Heart left ventricle (tissue), 13 donors: ENCODE measurements at regions not wholly inside any gene's neighbourhood (a gene's known extent, or its start where the extent isn't known, plus 50 kb on each side); places are given as distances from the start of the nearest gene placed in this dataset.
A peak's percentile ranks its signal among the peaks of the same experiment; 100 is the strongest.

Experiments
- POLR2A ChIP-seq, 2 donors: fragments of 450-650 bp; IDR thresholded peaks; one replicate each; pipeline ENCODE4 v1.6.1; 2017; ENCODE audit warnings: antibody characterized with exemption in 2 of 2, mild to moderate bottlenecking in 2 of 2, moderate library complexity in 2 of 2
- TF ChIP-seq, protein P1 (sequence below), 12 donors: fragments of 200-600 bp; sonication (generic) in 4 of 12; IDR thresholded peaks; one replicate each; pipeline versions ENCODE4 v1.5.0 to v1.8.0; 2018 to 2022; ENCODE audit warnings: antibody characterized with exemption in 12 of 12, mild to moderate bottlenecking in 5 of 12
- donor health status: ischemic (EF 13 %, LVEDD 7.1; RV severe dilation, severe dysfunction).
- donor health status: DM: no; HTN: yes; CAD: no.
- donor health status: DM: no; HTN: no; CAD: no.
- donor health status: ischemic (EF 25% LVEDD 6.9; RV normal size, moderate dysfunction).
- donor health status: ischemic (EF 25% LVEDD 5.7; RV mildly dilated, moderate dysfunction).
- donor health status: ischemic (EF 35%, LVEDD 5.7; RV mildly dilated, moderate dysfunction).
- donor health status: nonischemic (EF 11% LVEDD 7.7; RV severe dilation, severe dysfunction).
- donor health status: DM: yes; HTN: yes; CAD: no.
- donor health status: PGD.
- donor health status: ischemic (EF 29% LVEDD 5.4; RV normal size, mild dysfunction).
- donor health status: nonischemic (EF 23%, LVEDD 6.1; RV moderate dilation, normal function).

DNA sequence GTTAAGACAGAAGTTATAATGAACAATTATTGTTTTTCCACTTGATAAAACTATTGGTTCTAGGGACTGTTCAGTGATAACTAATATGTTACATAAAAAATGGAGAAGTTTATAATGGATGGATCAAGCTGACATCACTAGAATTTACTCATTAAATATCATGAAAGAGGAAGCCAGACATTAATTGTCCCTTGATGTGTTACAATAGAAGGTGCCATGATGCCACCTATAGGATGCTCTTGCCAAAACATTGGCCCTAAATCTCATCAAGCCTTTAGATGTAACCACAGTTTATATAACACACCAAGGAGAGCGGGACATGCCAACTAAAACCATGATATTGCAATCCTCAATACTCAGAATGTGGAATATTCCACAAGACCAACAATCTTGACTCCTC lies 147.9 kb upstream of the MON1B start:
- TF ChIP-seq, protein P1, sequence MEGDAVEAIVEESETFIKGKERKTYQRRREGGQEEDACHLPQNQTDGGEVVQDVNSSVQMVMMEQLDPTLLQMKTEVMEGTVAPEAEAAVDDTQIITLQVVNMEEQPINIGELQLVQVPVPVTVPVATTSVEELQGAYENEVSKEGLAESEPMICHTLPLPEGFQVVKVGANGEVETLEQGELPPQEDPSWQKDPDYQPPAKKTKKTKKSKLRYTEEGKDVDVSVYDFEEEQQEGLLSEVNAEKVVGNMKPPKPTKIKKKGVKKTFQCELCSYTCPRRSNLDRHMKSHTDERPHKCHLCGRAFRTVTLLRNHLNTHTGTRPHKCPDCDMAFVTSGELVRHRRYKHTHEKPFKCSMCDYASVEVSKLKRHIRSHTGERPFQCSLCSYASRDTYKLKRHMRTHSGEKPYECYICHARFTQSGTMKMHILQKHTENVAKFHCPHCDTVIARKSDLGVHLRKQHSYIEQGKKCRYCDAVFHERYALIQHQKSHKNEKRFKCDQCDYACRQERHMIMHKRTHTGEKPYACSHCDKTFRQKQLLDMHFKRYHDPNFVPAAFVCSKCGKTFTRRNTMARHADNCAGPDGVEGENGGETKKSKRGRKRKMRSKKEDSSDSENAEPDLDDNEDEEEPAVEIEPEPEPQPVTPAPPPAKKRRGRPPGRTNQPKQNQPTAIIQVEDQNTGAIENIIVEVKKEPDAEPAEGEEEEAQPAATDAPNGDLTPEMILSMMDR (IDR thresholded peaks at IDR 0.05) = peak in 5 of 12 donors; percentile 19 to 38 (median 33)
- TF ChIP-seq POLR2A (IDR thresholded peaks at IDR 0.05) = no peak
